ENCODE measurements at regions not wholly inside any gene's neighbourhood (a gene's known extent, or its start where the extent isn't known, plus 50 kb on each side); places are given as distances from the start of the nearest gene placed in this dataset.

DNA sequence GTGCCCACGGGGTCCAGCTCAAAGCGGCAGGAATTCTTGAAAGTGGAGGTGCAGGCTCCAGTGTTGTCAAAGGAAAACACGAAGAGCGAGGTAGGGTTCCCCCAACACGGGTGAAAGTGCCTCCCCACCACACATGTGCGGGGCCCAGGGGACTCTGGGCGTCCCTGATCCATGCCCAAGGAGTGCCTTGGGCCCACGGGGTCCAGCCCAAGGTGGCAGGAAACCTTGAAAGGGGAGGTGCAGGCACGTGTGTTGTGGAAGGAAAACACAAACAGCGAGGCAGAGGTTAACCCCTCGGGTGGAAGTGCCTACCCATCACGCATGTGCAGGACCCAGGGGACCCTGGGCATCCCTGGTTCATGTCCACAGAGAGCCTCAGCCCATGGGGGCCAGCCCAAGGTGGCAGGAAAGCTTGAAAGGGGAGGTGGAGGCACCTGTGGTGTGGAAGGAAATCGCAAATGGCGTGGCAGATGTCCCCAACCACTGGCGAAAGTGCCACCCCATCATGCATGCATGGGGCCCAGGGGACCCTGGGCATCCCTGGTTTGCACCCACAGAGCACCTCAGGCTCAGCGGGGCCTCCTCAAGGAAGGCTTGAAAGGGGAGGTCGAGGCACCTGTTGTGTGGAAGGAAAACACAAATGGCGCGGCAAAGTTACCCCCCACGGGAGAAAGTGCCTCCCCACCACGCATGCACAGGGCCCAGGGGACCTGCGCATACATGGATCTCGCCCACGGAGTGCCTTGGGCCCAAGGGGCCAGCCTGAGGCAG, 584.6 kb downstream of the ALG10 start:
- H3K4me2 ChIP-seq (ENCODE audit: low read depth, low read length) = no peak overlapping the region
- 33% methylated on average over 22 of the region's 24 CpGs for WGBS (ENCODE audit: low lambda C conversion rate)
- no peaks in the 10 kb centered on the region for H3K4me1 ChIP-seq (ENCODE audit: insufficient read depth, low read length)
- no peaks in the 10 kb centered on the region for H3K79me2 ChIP-seq (ENCODE audit: insufficient read depth, low read length)
- H2AFZ ChIP-seq (ENCODE audit: low read length) = no peak overlapping the region
- H4K20me1 ChIP-seq (ENCODE audit: insufficient read depth, low read length) = no peaks in the 10 kb centered on the region
- TF ChIP-seq BRCA1 (CRISPR knock-in tag; IDR thresholded peaks at IDR 0.05) = no peak
- H3K36me3 ChIP-seq (replicated peaks in 1 of 2; ENCODE audit: control insufficient read depth in 1 of 2, insufficient read depth in 2 of 2, low read length in 2 of 2) = no peaks in the 10 kb centered on the region
- FAIRE-seq (no peak), ATAC-seq (no peak), DNase-seq (ENCODE audit: low spot score) (no peak)
- no peak overlapping the region for H3K4me3 ChIP-seq (replicated peaks in 1 of 3; ENCODE audit: insufficient read depth in 1 of 3, low read depth in 2 of 3, low read length in 3 of 3)
- POLR2A ChIA-PET = no interaction called here
- H3K9me3 ChIP-seq (ENCODE audit: low read length) = peaks cover 65% of the 10 kb centered on the region
- in situ Hi-C loops (cut with HindIII; ENCODE audit: extremely low pct_ligation_motif_present, low pct_unique_long_range_greater_than_20kb) (no loop called here), intact Hi-C loops (cut with micrococcal nuclease; ENCODE audit: unreplicated experiment) (no loop called here)
- H3K27me3 ChIP-seq (ENCODE audit: control insufficient read depth in 1 of 2, insufficient read depth in 2 of 2, low read length in 2 of 2) = no peaks in the 10 kb centered on the region
- H3K9ac ChIP-seq (ENCODE audit: insufficient read depth, low read depth, low read length) = no peak overlapping the region
- H3K27ac ChIP-seq (ENCODE audit: extremely low read length, insufficient read depth, low read length) = no peak overlapping the region
- BruUV-seq (replicated peaks) = no TSS peak
- CTCF ChIA-PET (ENCODE audit: low intra/inter-chr PET ratio, low total read pairs) = no interaction called here

DNA sequence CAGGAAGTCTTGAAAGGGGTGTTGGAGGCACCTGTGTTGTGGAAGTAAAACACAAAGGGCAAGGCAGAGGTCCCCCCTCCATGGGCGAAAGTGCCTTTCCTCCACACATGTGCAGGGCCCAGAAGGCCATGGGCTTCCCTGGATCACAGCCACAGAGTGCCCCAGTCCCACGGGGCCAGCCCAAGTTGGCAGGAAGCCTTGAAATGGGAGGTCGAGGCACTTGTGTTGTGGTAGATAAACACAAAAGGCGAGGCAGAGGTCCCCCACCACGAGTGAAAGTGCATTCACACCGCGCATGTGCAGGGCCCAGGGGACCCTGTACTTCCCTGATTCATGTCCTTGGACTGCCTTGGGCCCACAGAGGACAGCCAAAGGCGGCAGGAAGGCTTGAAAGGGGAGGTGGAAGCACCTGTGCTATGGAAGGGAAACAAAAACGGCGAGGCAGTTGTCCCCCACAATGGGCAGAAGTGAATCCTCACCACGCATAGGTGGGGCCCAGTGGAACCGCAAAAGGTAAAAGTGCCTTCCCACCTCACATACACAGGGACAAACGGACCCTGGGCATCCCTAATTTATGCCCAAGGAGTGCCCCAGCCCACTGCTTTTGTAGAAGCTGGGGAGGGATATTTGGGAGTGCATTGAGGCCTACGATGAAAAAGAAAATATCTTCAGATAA, 585.4 kb downstream of the ALG10 start:
- Histone ChIP-seq H3K36me3 (replicated peaks in 1 of 2; ENCODE audit: control insufficient read depth in 1 of 2, insufficient read depth in 2 of 2, low read length in 2 of 2) (no peaks in the 10 kb centered on the region), H3K4me2 (ENCODE audit: low read depth, low read length) (no peak overlapping the region), H4K20me1 (ENCODE audit: insufficient read depth, low read length) (no peaks in the 10 kb centered on the region), H3K27me3 (ENCODE audit: control insufficient read depth in 1 of 2, insufficient read depth in 2 of 2, low read length in 2 of 2) (no peaks in the 10 kb centered on the region), H3K9me3 (ENCODE audit: low read length) (peaks cover 64% of the 10 kb centered on the region), H3K4me3 (replicated peaks in 1 of 3; ENCODE audit: insufficient read depth in 1 of 3, low read depth in 2 of 3, low read length in 3 of 3) (no peak overlapping the region), H3K4me1 (ENCODE audit: insufficient read depth, low read length) (no peaks in the 10 kb centered on the region), H2AFZ (ENCODE audit: low read length) (no peak overlapping the region), H3K27ac (ENCODE audit: extremely low read length, insufficient read depth, low read length) (no peak overlapping the region), H3K79me2 (ENCODE audit: insufficient read depth, low read length) (no peaks in the 10 kb centered on the region), H3K9ac (ENCODE audit: insufficient read depth, low read depth, low read length) (no peak overlapping the region)
- no peak for FAIRE-seq
- POLR2A ChIA-PET = no interaction called here
- intact Hi-C loops (cut with micrococcal nuclease; ENCODE audit: unreplicated experiment) = no loop called here
- TF ChIP-seq MED8 (CRISPR knock-in tag; IDR thresholded peaks at IDR 0.05; ENCODE audit: insufficient replicate concordance) (no peak), FOXJ3 (CRISPR knock-in tag; IDR thresholded peaks at IDR 0.05; ENCODE audit: borderline replicate concordance) (no peak), ZNF496 (CRISPR knock-in tag; IDR thresholded peaks at IDR 0.05; ENCODE audit: insufficient replicate concordance) (no peak), ZNF383 (CRISPR knock-in tag; IDR thresholded peaks at IDR 0.05; ENCODE audit: borderline replicate concordance) (no peak), CBX1 (IDR thresholded peaks at IDR 0.05; ENCODE audit: low read depth) (no peak), EZH2 (conservative IDR thresholded peaks at IDR 0.05; ENCODE audit: low read depth, low read length) (no peak), ZNF547 (CRISPR knock-in tag; IDR thresholded peaks at IDR 0.05) (no peak), RORA (CRISPR knock-in tag; IDR thresholded peaks at IDR 0.05) (no peak), ZNF569 (CRISPR knock-in tag; IDR thresholded peaks at IDR 0.05; ENCODE audit: borderline replicate concordance) (no peak), ZNF670 (CRISPR knock-in tag; IDR thresholded peaks at IDR 0.05; ENCODE audit: borderline replicate concordance) (no peak)
- TF ChIP-seq, protein P1, sequence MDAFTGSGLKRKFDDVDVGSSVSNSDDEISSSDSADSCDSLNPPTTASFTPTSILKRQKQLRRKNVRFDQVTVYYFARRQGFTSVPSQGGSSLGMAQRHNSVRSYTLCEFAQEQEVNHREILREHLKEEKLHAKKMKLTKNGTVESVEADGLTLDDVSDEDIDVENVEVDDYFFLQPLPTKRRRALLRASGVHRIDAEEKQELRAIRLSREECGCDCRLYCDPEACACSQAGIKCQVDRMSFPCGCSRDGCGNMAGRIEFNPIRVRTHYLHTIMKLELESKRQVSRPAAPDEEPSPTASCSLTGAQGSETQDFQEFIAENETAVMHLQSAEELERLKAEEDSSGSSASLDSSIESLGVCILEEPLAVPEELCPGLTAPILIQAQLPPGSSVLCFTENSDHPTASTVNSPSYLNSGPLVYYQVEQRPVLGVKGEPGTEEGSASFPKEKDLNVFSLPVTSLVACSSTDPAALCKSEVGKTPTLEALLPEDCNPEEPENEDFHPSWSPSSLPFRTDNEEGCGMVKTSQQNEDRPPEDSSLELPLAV (CRISPR knock-in tag; conservative IDR thresholded peaks at IDR 0.05; ENCODE audit: low read depth) = no peak
- TF ChIP-seq, protein P2, sequence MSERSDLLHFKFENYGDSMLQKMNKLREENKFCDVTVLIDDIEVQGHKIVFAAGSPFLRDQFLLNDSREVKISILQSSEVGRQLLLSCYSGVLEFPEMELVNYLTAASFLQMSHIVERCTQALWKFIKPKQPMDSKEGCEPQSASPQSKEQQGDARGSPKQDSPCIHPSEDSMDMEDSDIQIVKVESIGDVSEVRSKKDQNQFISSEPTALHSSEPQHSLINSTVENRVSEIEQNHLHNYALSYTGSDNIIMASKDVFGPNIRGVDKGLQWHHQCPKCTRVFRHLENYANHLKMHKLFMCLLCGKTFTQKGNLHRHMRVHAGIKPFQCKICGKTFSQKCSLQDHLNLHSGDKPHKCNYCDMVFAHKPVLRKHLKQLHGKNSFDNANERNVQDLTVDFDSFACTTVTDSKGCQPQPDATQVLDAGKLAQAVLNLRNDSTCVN (CRISPR knock-in tag; IDR thresholded peaks at IDR 0.05; ENCODE audit: borderline replicate concordance) = no peak
- no peak for DNase-seq (ENCODE audit: low spot score)
- ATAC-seq = no peak
- in situ Hi-C loops (cut with HindIII; ENCODE audit: extremely low pct_ligation_motif_present, low pct_unique_long_range_greater_than_20kb) = no loop called here
- no TSS peak for BruUV-seq (replicated peaks)
- CTCF ChIA-PET (ENCODE audit: low intra/inter-chr PET ratio, low total read pairs) = no interaction called here
- 24% methylated on average over 7 of the region's 14 CpGs for whole genome bisulfite sequencing (ENCODE audit: low lambda C conversion rate)

Measured in HepG2 (cell line).